ENCODE measurements at regions not wholly inside any gene's neighbourhood (a gene's known extent, or its start where the extent isn't known, plus 50 kb on each side); places are given as distances from the start of the nearest gene placed in this dataset.
"Not testable (repeated sequence)": the region's sequence is repeated elsewhere in the genome, so short reads cannot be mapped to it uniquely, and the experiment has no call there.

- DNase-seq = no peak
These were observed 1805.5 kb downstream of the BRINP3 start for GRCh38 chr1:188672153-188672552.

- DNase-seq = no peak
These were observed 1788.1 kb downstream of the BRINP3 start for GRCh38 chr1:188689542-188689941.

- no peak for DNase-seq
These were observed 1777.5 kb downstream of the BRINP3 start for GRCh38 chr1:188700116-188700515.

GRCh38 chr1:188706742-188707141, 1770.9 kb downstream of the BRINP3 start:
- no peak for DNase-seq

- DNase-seq = no peak
These were observed 1768.7 kb downstream of the BRINP3 start for GRCh38 chr1:188708795-188709535.

- no peak for DNase-seq
These were observed 1762.1 kb downstream of the BRINP3 start for GRCh38 chr1:188715566-188715965.

GRCh38 chr1:188719735-188720134, 1757.9 kb downstream of the BRINP3 start:
- DNase-seq = peak; percentile 58

GRCh38 chr1:188723332-188724020, 1754.2 kb downstream of the BRINP3 start:
- DNase-seq = no peak

GRCh38 chr1:188729039-188729438, 1748.6 kb downstream of the BRINP3 start:
- no peak for DNase-seq

GRCh38 chr1:188735567-188735966, 1742.1 kb downstream of the BRINP3 start:
- no peak for DNase-seq

GRCh38 chr1:188749275-188749674, 1728.4 kb downstream of the BRINP3 start:
- not testable (repeated sequence) for DNase-seq

GRCh38 chr1:188752027-188752426, 1725.6 kb downstream of the BRINP3 start:
- not testable (repeated sequence) for DNase-seq

- not testable (repeated sequence) for DNase-seq
These were observed 1719.9 kb downstream of the BRINP3 start for GRCh38 chr1:188757747-188758146.

- DNase-seq = no peak
These were observed 1716.4 kb downstream of the BRINP3 start for GRCh38 chr1:188761226-188761625.

GRCh38 chr1:188762166-188762743, 1715.4 kb downstream of the BRINP3 start:
- DNase-seq = no peak

- no peak for DNase-seq
These were observed 1714.1 kb downstream of the BRINP3 start for GRCh38 chr1:188763541-188763940.

- DNase-seq = no peak
These were observed 1708.5 kb downstream of the BRINP3 start for GRCh38 chr1:188769181-188769580.

- DNase-seq = no peak
These were observed 1707.7 kb downstream of the BRINP3 start for GRCh38 chr1:188769936-188770335.

GRCh38 chr1:188778578-188778977, 1699.1 kb downstream of the BRINP3 start:
- DNase-seq = no peak

- DNase-seq = peak; percentile 65
These were observed 1695.3 kb downstream of the BRINP3 start for GRCh38 chr1:188782220-188782841.

- DNase-seq = no peak
These were observed 1682.7 kb downstream of the BRINP3 start for GRCh38 chr1:188794969-188795368.

- not testable (repeated sequence) for DNase-seq
These were observed 1665.5 kb downstream of the BRINP3 start for GRCh38 chr1:188812153-188812552.

GRCh38 chr1:188812836-188813573, 1664.7 kb downstream of the BRINP3 start:
- not testable (repeated sequence) for DNase-seq
